Putamen (tissue), 1 donor: ENCODE measurements at regions not wholly inside any gene's neighbourhood (a gene's known extent, or its start where the extent isn't known, plus 50 kb on each side); places are given as distances from the start of the nearest gene placed in this dataset.
A peak's percentile ranks its signal among the peaks of the same experiment; 100 is the strongest.
"Not testable (repeated sequence)": the region's sequence is repeated elsewhere in the genome, so short reads cannot be mapped to it uniquely, and the experiment has no call there.

Source experiments
- DNase-seq: peaks from one replicate; pipeline ENCODE4 v3.0.0-alpha.2; 2016; ENCODE audit warnings: low spot score

DNA sequence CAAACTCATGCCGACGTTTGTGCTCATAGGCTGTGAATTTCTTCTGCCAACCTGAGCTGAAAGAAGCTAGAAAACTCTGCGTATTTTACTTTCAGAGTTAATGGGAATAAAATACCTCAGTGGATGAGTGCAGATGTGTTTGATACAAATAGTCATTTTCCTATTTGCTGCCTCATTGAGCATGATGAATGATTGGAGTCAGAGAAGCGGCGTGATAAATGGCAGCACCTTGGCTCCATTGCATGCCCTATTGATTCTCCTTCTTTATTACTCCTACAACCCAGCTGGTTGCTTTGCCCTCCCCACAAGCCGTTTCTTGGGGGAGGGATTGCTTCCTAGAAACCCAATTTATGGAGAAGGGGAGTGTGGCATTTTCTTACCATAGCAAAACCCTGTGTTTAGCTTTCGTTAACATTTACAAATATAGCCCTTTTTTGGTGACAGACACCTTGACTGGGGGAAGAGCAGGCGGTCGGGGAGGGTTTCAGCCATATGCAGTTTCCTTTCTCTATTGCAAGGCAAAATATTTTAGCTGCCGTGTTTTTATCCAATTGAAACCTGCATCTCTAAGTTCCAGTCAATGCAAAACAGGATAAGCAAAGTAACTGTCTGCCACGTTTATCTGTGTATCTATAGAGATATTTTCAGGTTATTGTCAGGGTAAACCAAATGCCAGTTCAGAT, 93.1 kb upstream of the TBCA start:
- DNase-seq, result no peak

DNA sequence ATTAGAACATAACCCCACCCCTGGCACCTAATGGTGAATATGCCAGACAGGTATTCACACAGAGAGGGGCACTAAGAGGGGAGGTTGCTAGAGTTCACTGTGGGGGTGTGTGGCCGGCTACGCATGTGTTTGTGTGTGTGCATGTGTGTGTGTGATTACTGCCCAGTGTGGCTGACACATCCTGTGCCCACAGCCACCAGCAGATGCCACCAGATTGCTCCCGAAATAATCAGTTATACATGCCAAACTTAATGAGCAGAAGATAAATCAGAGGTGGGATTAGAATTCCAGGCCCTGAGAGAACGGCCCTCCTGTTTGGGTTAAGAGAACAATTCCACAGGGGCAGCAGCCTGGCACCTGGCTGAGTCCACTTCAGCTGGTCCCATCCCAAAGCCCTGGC, 91.8 kb upstream of the TBCA start:
- DNase-seq, result peak; percentile 71

- DNase-seq, result peak; percentile 37
Observed at GRCh38 chr5:77867194-77867691, 91.1 kb upstream of the TBCA start.

DNA sequence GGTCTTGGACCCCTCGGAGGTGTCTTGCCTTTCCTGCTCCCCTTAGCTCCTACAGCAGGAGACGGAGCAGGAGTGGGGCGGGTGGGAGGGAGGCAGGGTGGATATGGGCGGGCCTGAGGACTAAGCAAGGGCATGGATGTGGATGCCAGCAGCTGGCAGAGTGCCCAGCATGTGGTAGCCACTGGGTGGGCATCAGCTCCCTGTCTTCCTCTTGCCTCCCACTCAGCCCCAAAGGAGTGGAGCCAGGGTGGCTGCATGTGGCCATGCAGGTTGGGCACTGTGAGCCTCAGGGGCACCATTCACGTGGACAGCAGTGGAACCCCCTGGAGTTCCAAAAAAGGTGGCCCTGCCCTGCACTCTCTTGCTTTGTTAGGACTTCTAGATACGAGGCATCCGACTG, 90.1 kb upstream of the TBCA start:
- no peak for DNase-seq

DNA sequence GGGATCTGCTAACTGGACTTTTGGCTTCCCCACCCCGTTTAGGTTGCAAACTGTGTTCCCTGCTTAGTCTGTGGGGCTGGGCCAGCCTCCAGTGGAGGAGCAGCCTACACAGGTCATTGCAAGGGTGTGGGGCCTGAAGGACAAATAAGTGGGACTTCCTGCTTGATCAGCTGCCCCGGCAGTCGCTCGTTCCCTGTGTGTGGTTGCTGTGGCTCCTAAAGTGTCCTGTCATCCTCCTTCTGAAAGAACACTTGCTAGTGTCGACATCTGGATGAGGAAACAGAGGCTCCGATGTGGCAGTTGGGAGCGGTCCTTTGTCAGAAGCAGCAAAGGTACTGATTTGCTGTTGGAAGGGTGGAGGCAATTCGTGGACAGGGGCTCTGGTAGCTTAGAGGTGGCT, 88.9 kb upstream of the TBCA start:
- no peak for DNase-seq

- no peak for DNase-seq
Observed at GRCh38 chr5:77863181-77863580, 87.0 kb upstream of the TBCA start.

- no peak for DNase-seq
Observed at GRCh38 chr5:77861576-77861975, 85.4 kb upstream of the TBCA start.

GRCh38 chr5:77859306-77859705, 83.2 kb upstream of the TBCA start:
- no peak for DNase-seq

- not testable (repeated sequence) for DNase-seq
Observed at GRCh38 chr5:77858678-77859077, 82.5 kb upstream of the TBCA start.

DNA sequence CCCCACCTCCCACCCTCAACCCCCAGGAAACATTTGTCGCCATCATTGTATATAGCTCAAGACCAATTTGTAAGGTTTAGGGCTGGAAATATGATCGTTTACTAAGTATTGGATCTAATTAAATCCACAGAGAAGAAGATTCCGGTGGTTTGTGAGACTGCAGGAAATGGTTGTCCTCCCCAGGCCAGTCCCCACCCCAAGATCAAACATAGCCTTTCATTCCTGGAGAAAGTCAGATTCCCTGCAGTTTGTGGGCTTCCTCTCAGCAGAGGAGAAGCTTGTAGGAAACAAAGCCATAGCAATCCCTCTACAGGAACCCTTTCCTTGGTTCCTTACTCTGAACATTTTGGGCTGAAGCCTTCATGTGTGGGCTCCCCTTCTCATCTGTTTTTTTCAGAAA, 79.2 kb upstream of the TBCA start:
- DNase-seq, result no peak

GRCh38 chr5:77853353-77853907, 77.3 kb upstream of the TBCA start:
- no peak for DNase-seq

DNA sequence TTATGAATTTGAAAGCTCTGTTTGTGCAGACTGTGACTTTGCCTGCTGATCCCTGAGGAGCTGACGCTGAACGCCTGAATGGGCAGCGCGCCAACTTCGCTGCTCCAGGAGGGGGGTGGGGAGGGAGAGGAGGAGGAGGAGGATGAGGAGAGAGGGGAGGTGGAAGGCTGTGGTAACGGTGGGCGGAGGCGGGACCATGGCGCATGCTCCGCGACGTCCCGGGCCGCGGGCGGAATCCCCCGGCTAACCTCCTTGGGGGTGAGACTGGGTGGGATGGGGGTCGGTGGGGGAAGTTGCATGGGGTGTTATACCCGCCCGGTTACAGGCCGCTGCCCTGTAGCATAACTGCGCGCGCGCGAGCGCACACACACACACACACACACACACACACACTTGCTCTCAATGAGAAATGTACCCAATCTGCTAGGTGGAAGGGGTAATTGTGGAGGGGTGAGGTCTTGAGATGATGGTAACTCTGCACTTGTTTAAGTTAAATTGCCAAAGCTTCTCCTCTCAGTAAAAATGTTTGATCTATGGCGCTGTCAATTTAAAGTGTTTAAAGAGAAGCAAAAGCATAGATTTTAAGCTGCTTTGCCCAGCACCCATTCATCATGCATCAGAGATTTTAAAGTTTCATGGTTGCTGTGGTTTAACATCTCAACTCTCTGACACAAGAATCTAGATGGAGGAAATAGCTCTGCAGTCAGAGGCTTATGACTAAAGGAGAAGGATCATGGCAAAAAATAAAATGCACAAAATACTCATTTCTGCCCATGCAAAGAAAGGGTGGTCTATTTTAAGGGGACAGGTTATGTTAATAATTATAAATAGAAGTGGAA, 76.6 kb upstream of the TBCA start:
- DNase-seq, result peak; percentile 87

DNA sequence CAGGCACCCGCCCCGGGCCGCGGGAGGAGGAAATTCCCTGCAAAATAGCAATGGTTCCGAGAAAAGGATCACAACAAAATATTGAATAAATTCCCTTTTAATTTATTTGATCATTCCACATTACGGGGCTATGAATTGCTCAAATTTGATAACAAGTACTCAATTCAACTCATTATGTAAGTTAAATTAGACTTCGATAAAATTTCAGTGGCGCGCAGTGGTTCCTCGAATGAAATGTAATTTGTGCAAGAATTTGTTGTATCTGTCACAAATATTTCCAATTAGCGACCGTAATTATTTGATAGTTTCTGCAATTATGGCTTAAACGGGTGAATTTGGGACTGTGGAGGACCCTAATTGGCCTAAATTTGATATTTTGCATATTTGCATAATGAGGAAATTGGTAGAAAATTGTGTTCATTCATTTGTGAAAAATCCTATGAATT, 76.0 kb upstream of the TBCA start:
- DNase-seq, result no peak

DNA sequence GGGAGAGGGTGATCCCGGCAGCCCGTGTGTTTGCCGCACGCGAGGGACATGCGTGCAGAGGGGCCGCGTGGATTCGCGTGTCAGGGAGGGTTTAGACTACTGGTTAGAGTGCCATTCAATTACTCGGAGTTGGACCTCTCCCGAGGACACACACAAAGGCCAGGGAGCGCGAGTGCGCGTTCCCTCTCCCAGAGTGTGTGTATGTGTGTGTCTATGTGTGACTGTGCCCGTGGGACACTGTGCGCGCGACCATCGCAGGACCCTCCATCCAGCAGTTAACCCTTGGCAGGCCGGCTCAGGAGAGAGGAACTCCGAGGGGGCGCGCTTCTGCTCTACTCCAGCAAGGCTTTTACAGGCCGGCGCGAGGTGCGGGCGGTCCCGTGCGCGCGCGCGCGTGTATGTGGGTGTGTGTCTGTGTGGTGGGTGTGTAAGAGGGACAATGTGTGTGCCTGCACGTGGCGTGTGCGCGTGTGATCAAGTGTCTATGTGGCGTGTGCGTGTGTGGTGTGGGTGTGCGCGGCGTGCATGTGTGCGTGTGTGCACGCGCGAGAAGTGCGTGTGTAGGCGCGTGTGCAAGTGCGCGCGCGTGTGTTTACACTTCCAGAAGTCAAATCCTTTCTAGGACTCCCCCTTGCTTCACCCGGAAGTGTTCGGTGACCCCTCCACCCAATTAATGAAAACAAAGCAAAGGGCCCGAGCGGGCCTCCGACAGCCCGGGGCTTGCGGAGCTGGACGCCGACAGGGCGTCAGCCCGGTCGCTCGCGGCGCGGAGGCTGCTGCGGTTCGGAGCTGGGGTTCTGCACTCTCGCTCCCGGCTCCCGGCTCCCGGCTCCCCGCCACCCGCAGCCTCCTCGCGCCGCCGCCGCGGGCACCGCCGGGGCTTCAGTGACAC, 75.3 kb upstream of the TBCA start:
- DNase-seq, result peak; percentile 63

- no peak for DNase-seq
Observed at GRCh38 chr5:77850536-77851175, 74.5 kb upstream of the TBCA start.

- no peak for DNase-seq
Observed at GRCh38 chr5:77849308-77849900, 73.3 kb upstream of the TBCA start.

DNA sequence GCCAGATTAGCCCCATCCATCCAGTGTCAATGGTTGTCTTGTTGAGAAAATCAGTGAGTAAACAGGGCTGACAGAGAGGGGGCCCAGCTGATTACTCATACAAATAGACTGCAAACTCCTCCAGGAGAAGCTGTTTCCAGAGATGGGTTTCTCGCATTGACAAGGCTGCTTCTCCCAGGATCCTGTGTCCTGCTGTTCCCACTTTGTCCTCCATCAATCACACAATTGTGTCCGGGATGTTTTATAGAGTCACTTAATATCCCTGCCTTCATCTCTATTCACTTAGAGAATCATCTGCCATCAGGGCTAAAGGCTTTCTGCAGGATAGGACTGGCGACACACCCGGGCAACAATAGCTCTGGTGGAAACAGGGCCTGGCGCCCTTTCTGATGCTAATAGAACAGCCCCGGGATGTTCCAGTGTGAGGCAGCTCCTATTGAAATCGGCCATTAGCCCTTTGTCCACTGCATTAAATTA, 71.7 kb upstream of the TBCA start:
- DNase-seq, result peak; percentile 56

DNA sequence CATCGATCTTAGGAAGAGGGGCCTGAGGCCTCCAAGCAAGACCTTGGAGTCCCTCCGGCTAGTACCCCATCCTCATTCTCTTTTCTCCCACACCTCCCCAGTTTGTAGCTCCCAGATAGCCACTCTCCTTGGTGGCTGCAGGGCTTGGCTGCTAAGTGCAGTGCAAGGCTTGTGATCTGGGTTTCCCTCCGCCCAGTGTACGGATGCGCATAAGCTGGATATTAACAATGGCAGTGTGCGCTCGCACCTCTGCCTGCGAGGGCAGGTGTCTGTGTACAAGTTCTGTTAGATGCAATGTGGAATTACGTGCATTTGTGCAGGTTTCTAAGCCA, 71.0 kb upstream of the TBCA start:
- DNase-seq, result no peak

GRCh38 chr5:77846422-77847128, 70.4 kb upstream of the TBCA start:
- no peak for DNase-seq

- no peak for DNase-seq
Observed at GRCh38 chr5:77845324-77845646, 69.1 kb upstream of the TBCA start.
